ENCODE measurements at regions not wholly inside any gene's neighbourhood (a gene's known extent, or its start where the extent isn't known, plus 50 kb on each side); places are given as distances from the start of the nearest gene placed in this dataset.

- 84 to 89% methylated on average over 4 of the region's 4 CpGs for WGBS, 2 experiments (ENCODE audit: insufficient coverage in 2 of 2)
- Histone ChIP-seq H3K9me3 (ENCODE audit: control insufficient read depth, low read length) (no peaks in the 10 kb centered on the region), H3K4me1 (ENCODE audit: control insufficient read depth, insufficient read depth, low read length, poor library complexity, severe bottlenecking) (no peaks in the 10 kb centered on the region), H3K4me3 (ENCODE audit: extremely low read depth, insufficient read depth, low read length, poor library complexity, severe bottlenecking) (no peak overlapping the region), H3K36me3 (ENCODE audit: control insufficient read depth, insufficient read depth, low read length) (no peaks in the 10 kb centered on the region), H3K27ac (ENCODE audit: low read depth, low read length, severe bottlenecking) (no peak overlapping the region)
Observed at GRCh38 chr15:81611679-81612078, 237.7 kb upstream of the TMC3 start.

- Histone ChIP-seq H3K27ac (ENCODE audit: low read depth, low read length, severe bottlenecking) (no peak overlapping the region), H3K4me1 (ENCODE audit: control insufficient read depth, insufficient read depth, low read length, poor library complexity, severe bottlenecking) (no peaks in the 10 kb centered on the region), H3K9me3 (ENCODE audit: control insufficient read depth, low read length) (no peaks in the 10 kb centered on the region), H3K36me3 (ENCODE audit: control insufficient read depth, insufficient read depth, low read length) (no peaks in the 10 kb centered on the region), H3K4me3 (ENCODE audit: extremely low read depth, insufficient read depth, low read length, poor library complexity, severe bottlenecking) (no peak overlapping the region)
- no CpG with 5 or more reads among the region's 2 CpGs for WGBS, 2 experiments (ENCODE audit: insufficient coverage in 2 of 2)
Observed at GRCh38 chr15:81608309-81608829, 234.4 kb upstream of the TMC3 start.

- H3K4me3 ChIP-seq (ENCODE audit: extremely low read depth, insufficient read depth, low read length, poor library complexity, severe bottlenecking), result no peak overlapping the region
- H3K9me3 ChIP-seq (ENCODE audit: control insufficient read depth, low read length), result no peaks in the 10 kb centered on the region
- H3K36me3 ChIP-seq (ENCODE audit: control insufficient read depth, insufficient read depth, low read length), result no peaks in the 10 kb centered on the region
- H3K4me1 ChIP-seq (ENCODE audit: control insufficient read depth, insufficient read depth, low read length, poor library complexity, severe bottlenecking), result no peaks in the 10 kb centered on the region
- WGBS, 2 experiments (ENCODE audit: insufficient coverage in 2 of 2), result 81 to 86% methylated on average over 5 of the region's 5 CpGs
- no peak overlapping the region for H3K27ac ChIP-seq (ENCODE audit: low read depth, low read length, severe bottlenecking)
Observed at GRCh38 chr15:81604713-81605112, 230.7 kb upstream of the TMC3 start.

GRCh38 chr15:81596159-81596865 is 222.3 kb upstream of the TMC3 start:
- peaks cover 5% of the 10 kb centered on the region for H3K9me3 ChIP-seq (ENCODE audit: control insufficient read depth, low read length)
- WGBS, 2 experiments (ENCODE audit: insufficient coverage in 2 of 2), result 95 to 100% methylated on average over 1 to 3 of the region's 6 CpGs

GRCh38 chr15:81595752-81596151 is 221.7 kb upstream of the TMC3 start:
- no peaks in the 10 kb centered on the region for H3K36me3 ChIP-seq (ENCODE audit: control insufficient read depth, insufficient read depth, low read length)
- H3K4me1 ChIP-seq (ENCODE audit: control insufficient read depth, insufficient read depth, low read length, poor library complexity, severe bottlenecking), result no peaks in the 10 kb centered on the region
- H3K4me3 ChIP-seq (ENCODE audit: extremely low read depth, insufficient read depth, low read length, poor library complexity, severe bottlenecking), result no peak overlapping the region
- H3K9me3 ChIP-seq (ENCODE audit: control insufficient read depth, low read length), result peaks cover 5% of the 10 kb centered on the region
- H3K27ac ChIP-seq (ENCODE audit: low read depth, low read length, severe bottlenecking), result no peak overlapping the region
- WGBS, 2 experiments (ENCODE audit: insufficient coverage in 2 of 2), result 100% methylated on average over 1 of the region's 1 CpG

More at GRCh38 chr15:81596159-81596865, 222.3 kb upstream of the TMC3 start:
- H3K36me3 ChIP-seq (ENCODE audit: control insufficient read depth, insufficient read depth, low read length), result no peaks in the 10 kb centered on the region
- no peak overlapping the region for H3K4me3 ChIP-seq (ENCODE audit: extremely low read depth, insufficient read depth, low read length, poor library complexity, severe bottlenecking)
- H3K4me1 ChIP-seq (ENCODE audit: control insufficient read depth, insufficient read depth, low read length, poor library complexity, severe bottlenecking), result no peaks in the 10 kb centered on the region
- no peak overlapping the region for H3K27ac ChIP-seq (ENCODE audit: low read depth, low read length, severe bottlenecking)

- Histone ChIP-seq H3K4me3 (ENCODE audit: extremely low read depth, insufficient read depth, low read length, poor library complexity, severe bottlenecking) (no peak overlapping the region), H3K36me3 (ENCODE audit: control insufficient read depth, insufficient read depth, low read length) (no peaks in the 10 kb centered on the region), H3K27ac (ENCODE audit: low read depth, low read length, severe bottlenecking) (no peak overlapping the region), H3K4me1 (ENCODE audit: control insufficient read depth, insufficient read depth, low read length, poor library complexity, severe bottlenecking) (no peaks in the 10 kb centered on the region), H3K9me3 (ENCODE audit: control insufficient read depth, low read length) (no peaks in the 10 kb centered on the region)
- WGBS, 2 experiments (ENCODE audit: insufficient coverage in 2 of 2), result 100% methylated on average over 3 of the region's 4 CpGs; no CpG with 5 or more reads in 1 of the 2 experiments
Observed at GRCh38 chr15:81589671-81590070, 215.7 kb upstream of the TMC3 start.

- H3K4me1 ChIP-seq (ENCODE audit: control insufficient read depth, insufficient read depth, low read length, poor library complexity, severe bottlenecking), result no peaks in the 10 kb centered on the region
- no peaks in the 10 kb centered on the region for H3K9me3 ChIP-seq (ENCODE audit: control insufficient read depth, low read length)
- no peaks in the 10 kb centered on the region for H3K36me3 ChIP-seq (ENCODE audit: control insufficient read depth, insufficient read depth, low read length)
- no peak overlapping the region for H3K4me3 ChIP-seq (ENCODE audit: extremely low read depth, insufficient read depth, low read length, poor library complexity, severe bottlenecking)
- WGBS, 2 experiments (ENCODE audit: insufficient coverage in 2 of 2), result 84 to 90% methylated on average over 6 of the region's 7 CpGs
- no peak overlapping the region for H3K27ac ChIP-seq (ENCODE audit: low read depth, low read length, severe bottlenecking)
Observed at GRCh38 chr15:81575436-81576123, 201.6 kb upstream of the TMC3 start.

- H3K9me3 ChIP-seq (ENCODE audit: control insufficient read depth, low read length), result no peaks in the 10 kb centered on the region
- no peaks in the 10 kb centered on the region for H3K36me3 ChIP-seq (ENCODE audit: control insufficient read depth, insufficient read depth, low read length)
- 60 to 85% methylated on average over 4 to 5 of the region's 9 CpGs for WGBS, 2 experiments (ENCODE audit: insufficient coverage in 2 of 2)
- H3K4me1 ChIP-seq (ENCODE audit: control insufficient read depth, insufficient read depth, low read length, poor library complexity, severe bottlenecking), result no peaks in the 10 kb centered on the region
- no peak overlapping the region for H3K27ac ChIP-seq (ENCODE audit: low read depth, low read length, severe bottlenecking)
- no peak overlapping the region for H3K4me3 ChIP-seq (ENCODE audit: extremely low read depth, insufficient read depth, low read length, poor library complexity, severe bottlenecking)
Observed at GRCh38 chr15:81573098-81573746, 199.2 kb upstream of the TMC3 start.

GRCh38 chr15:81572190-81572589 is 198.2 kb upstream of the TMC3 start:
- H3K27ac ChIP-seq (ENCODE audit: low read depth, low read length, severe bottlenecking), result no peak overlapping the region
- no peaks in the 10 kb centered on the region for H3K9me3 ChIP-seq (ENCODE audit: control insufficient read depth, low read length)
- no peaks in the 10 kb centered on the region for H3K36me3 ChIP-seq (ENCODE audit: control insufficient read depth, insufficient read depth, low read length)
- H3K4me1 ChIP-seq (ENCODE audit: control insufficient read depth, insufficient read depth, low read length, poor library complexity, severe bottlenecking), result no peaks in the 10 kb centered on the region
- H3K4me3 ChIP-seq (ENCODE audit: extremely low read depth, insufficient read depth, low read length, poor library complexity, severe bottlenecking), result no peak overlapping the region

- H3K27ac ChIP-seq (ENCODE audit: low read depth, low read length, severe bottlenecking), result no peak overlapping the region
- WGBS, 2 experiments (ENCODE audit: insufficient coverage in 2 of 2), result 83 to 87% methylated on average over 3 of the region's 4 CpGs
- no peaks in the 10 kb centered on the region for H3K36me3 ChIP-seq (ENCODE audit: control insufficient read depth, insufficient read depth, low read length)
- no peaks in the 10 kb centered on the region for H3K4me1 ChIP-seq (ENCODE audit: control insufficient read depth, insufficient read depth, low read length, poor library complexity, severe bottlenecking)
- H3K4me3 ChIP-seq (ENCODE audit: extremely low read depth, insufficient read depth, low read length, poor library complexity, severe bottlenecking), result no peak overlapping the region
- H3K9me3 ChIP-seq (ENCODE audit: control insufficient read depth, low read length), result no peaks in the 10 kb centered on the region
Observed at GRCh38 chr15:81569286-81570080, 195.5 kb upstream of the TMC3 start.
